H9 (cell line): ENCODE measurements at regions not wholly inside any gene's neighbourhood (a gene's known extent, or its start where the extent isn't known, plus 50 kb on each side); places are given as distances from the start of the nearest gene placed in this dataset.

ENCODE experiments used
- DNase-seq: peaks from one replicate; pipeline ENCODE4 v3.0.0-alpha.2; 2017
- H2AFZ ChIP-seq: one replicate; pipeline ENCODE4 v1.6.1; 2013; ENCODE audit warnings: mild to moderate bottlenecking, low read length, control low read depth, moderate library complexity
- H2AK5ac ChIP-seq: 2 replicates; pipeline ENCODE4 v1.6.1; 2013; ENCODE audit warnings: low read length, control low read depth, mixed read lengths; ENCODE audit not compliant: insufficient read length
- H2BK120ac ChIP-seq: one replicate; pipeline ENCODE4 v1.6.1; 2013; ENCODE audit warnings: low read depth, mild to moderate bottlenecking, low read length, control low read depth, inconsistent platforms; ENCODE audit not compliant: poor library complexity, severe bottlenecking
- H2BK12ac ChIP-seq: 2 replicates; pipeline ENCODE4 v1.6.1; 2013; ENCODE audit warnings: low read length, control low read depth, mixed read lengths, low read depth; ENCODE audit not compliant: insufficient read length
- H2BK15ac ChIP-seq: 2 replicates; pipeline ENCODE4 v1.6.1; 2013; ENCODE audit warnings: low read depth, low read length, control low read depth
- H2BK20ac ChIP-seq: one replicate; pipeline ENCODE4 v1.6.1; 2013; ENCODE audit warnings: low read depth, mild to moderate bottlenecking, low read length, control low read depth, inconsistent platforms; ENCODE audit not compliant: poor library complexity, severe bottlenecking
- H2BK5ac ChIP-seq: 2 replicates; pipeline ENCODE4 v1.6.1; 2013; ENCODE audit warnings: low read length, control low read depth, mixed read lengths; ENCODE audit not compliant: insufficient read length
- H3K14ac ChIP-seq: 2 replicates; pipeline ENCODE4 v1.6.1; 2013; ENCODE audit warnings: low read length, control low read depth; ENCODE audit not compliant: insufficient read depth
- H3K18ac ChIP-seq: 2 replicates; pipeline ENCODE4 v1.6.1; 2013; ENCODE audit warnings: low read depth, mild to moderate bottlenecking, mixed read lengths, low read length, control low read depth; ENCODE audit not compliant: insufficient read length
- H3K23ac ChIP-seq: 2 replicates; pipeline ENCODE4 v1.6.1; 2013; ENCODE audit warnings: low read length, control low read depth, mixed read lengths, low read depth; ENCODE audit not compliant: insufficient read length
- H3K23me2 ChIP-seq: 2 replicates; pipeline ENCODE4 v1.6.1; 2013; ENCODE audit warnings: low read depth, mild to moderate bottlenecking, mixed read lengths, low read length, control low read depth; ENCODE audit not compliant: insufficient read length, poor library complexity, severe bottlenecking
- H3K27ac ChIP-seq: 2 replicates; pipeline ENCODE4 v1.5.1; 2013; ENCODE audit warnings: low read length, control low read depth, mixed read lengths, low read depth; ENCODE audit not compliant: insufficient read length
- H3K27me3 ChIP-seq: 2 replicates; pipeline ENCODE4 v1.6.1; 2013; ENCODE audit warnings: low read length, control low read depth, inconsistent platforms; ENCODE audit not compliant: insufficient read depth
- H3K4ac ChIP-seq: 2 replicates; pipeline ENCODE4 v1.6.1; 2013; ENCODE audit warnings: low read depth, mild to moderate bottlenecking, control low read depth, inconsistent platforms, low read length, moderate library complexity
- H3K4me1 ChIP-seq: 2 replicates; pipeline ENCODE4 v1.6.1; 2013; ENCODE audit warnings: low read length, control low read depth, inconsistent platforms; ENCODE audit not compliant: insufficient read depth
- H3K4me2 ChIP-seq: 2 replicates; pipeline ENCODE4 v1.6.1; 2013; ENCODE audit warnings: low read length, control low read depth, mixed read lengths; ENCODE audit not compliant: insufficient read length, insufficient read depth
- H3K56ac ChIP-seq: 2 replicates; pipeline ENCODE4 v1.6.1; 2013; ENCODE audit warnings: low read depth, mild to moderate bottlenecking, mixed read lengths, low read length, control low read depth; ENCODE audit not compliant: insufficient read length
- H3K79me1 ChIP-seq: 2 replicates; pipeline ENCODE4 v1.6.1; 2013; ENCODE audit warnings: low read depth, mild to moderate bottlenecking, moderate library complexity, low read length, control low read depth, inconsistent platforms; ENCODE audit not compliant: insufficient read depth, poor library complexity, severe bottlenecking
- H3K79me2 ChIP-seq: 2 replicates; pipeline ENCODE4 v1.6.1; 2013; ENCODE audit warnings: low read length, control low read depth, inconsistent platforms; ENCODE audit not compliant: insufficient read depth
- H3K9ac ChIP-seq: 2 replicates; pipeline ENCODE4 v1.6.1; 2013; ENCODE audit warnings: low read length, control low read depth, mixed read lengths; ENCODE audit not compliant: insufficient read length; ENCODE audit errors: extremely low read depth
- H3K9me3 ChIP-seq: one replicate; pipeline ENCODE4 v1.6.1; 2013; ENCODE audit warnings: low read depth, low read length, inconsistent platforms; ENCODE audit not compliant: control insufficient read depth
- H3T11ph ChIP-seq: one replicate; pipeline ENCODE4 v1.6.1; 2013; ENCODE audit warnings: mild to moderate bottlenecking, low read length, control low read depth, inconsistent platforms
- H4K20me1 ChIP-seq: one replicate; pipeline ENCODE4 v1.6.1; 2013; ENCODE audit not compliant: control insufficient read depth, insufficient read length, insufficient read depth
- H4K5ac ChIP-seq: 2 replicates; pipeline ENCODE4 v1.6.1; 2013; ENCODE audit warnings: low read depth, mild to moderate bottlenecking, mixed read lengths, low read length, control low read depth; ENCODE audit not compliant: insufficient read length
- H4K8ac ChIP-seq: replicated peaks from 2 replicates; pipeline ENCODE4 v1.6.1; 2013; ENCODE audit warnings: low read length, control low read depth, mixed read lengths, low read depth; ENCODE audit not compliant: insufficient read length
- H4K91ac ChIP-seq: 2 replicates; pipeline ENCODE4 v1.6.1; 2013; ENCODE audit warnings: low read depth, mild to moderate bottlenecking, moderate library complexity, mixed read lengths, low read length, control low read depth; ENCODE audit not compliant: insufficient read length
- H3K27ac Mint-ChIP-seq, 3 experiments: 2 replicates in 2 of 3; 3 replicates in 1 of 3; pipeline ENCODE4 v1.8.0; 2020 to 2021; ENCODE audit warnings: mixed read lengths in 3 of 3, mild to moderate bottlenecking in 1 of 3, moderate library complexity in 1 of 3
- H3K27me3 Mint-ChIP-seq: 2 replicates; pipeline ENCODE4 v1.8.0; 2021; ENCODE audit warnings: low read depth, mild to moderate bottlenecking, moderate library complexity, mixed read lengths
- H3K36me3 Mint-ChIP-seq, 3 experiments: 2 replicates in 2 of 3; 3 replicates in 1 of 3; pipeline ENCODE4 v1.8.0; 2020 to 2021; ENCODE audit warnings: low read depth in 3 of 3, mixed read lengths in 3 of 3; ENCODE audit not compliant: insufficient read depth in 1 of 3
- H3K4me1 Mint-ChIP-seq, 2 experiments: 2 replicates each; pipeline ENCODE4 v1.8.0; 2020; ENCODE audit warnings: mixed read lengths in 2 of 2
- H3K4me3 Mint-ChIP-seq, 2 experiments: 2 replicates in 1 of 2; 3 replicates in 1 of 2; pipeline ENCODE4 v1.8.0; 2020 to 2021; ENCODE audit warnings: mild to moderate bottlenecking in 2 of 2, mixed read lengths in 2 of 2, moderate library complexity in 1 of 2
- H3K9me3 Mint-ChIP-seq, 2 experiments: 2 replicates in 1 of 2; 3 replicates in 1 of 2; pipeline ENCODE4 v1.8.0; 2020; ENCODE audit warnings: mild to moderate bottlenecking in 2 of 2, mixed read lengths in 2 of 2, moderate library complexity in 1 of 2
- CTCF ChIP-seq: fragments of 200-600 bp; sonication (generic); conservative IDR thresholded peaks from 3 replicates; pipeline ENCODE4 v1.8.0; 2021; ENCODE audit warnings: antibody characterized with exemption, mild to moderate bottlenecking
- WGBS: extraction: QIAGEN DNeasy Blood & Tissue Kit; methylation state at CpG from one replicate; pipeline ENCODE4 v1.1.7; 2013; ENCODE audit warnings: missing lambda C conversion rate, low lambda C conversion rate, mixed read lengths; ENCODE audit not compliant: insufficient read length; ENCODE audit errors: extremely low coverage; 5-methylcytosine and 5-hydroxymethylcytosine counted together

- no peak overlapping the region for H4K5ac ChIP-seq
- H3K56ac ChIP-seq, result no peak overlapping the region
- no peaks in the 10 kb centered on the region for H3K9me3 Mint-ChIP-seq
- TF ChIP-seq CTCF, result no peak
- H4K8ac ChIP-seq, result no peak overlapping the region
- no peak overlapping the region for H3K23ac ChIP-seq
- no peaks in the 10 kb centered on the region for H3K27me3 Mint-ChIP-seq
- no peak overlapping the region for H3T11ph ChIP-seq
- H3K79me2 ChIP-seq, result no peaks in the 10 kb centered on the region
- H3K4me3 Mint-ChIP-seq, result no peak overlapping the region
- H3K27ac Mint-ChIP-seq, result no peak overlapping the region; a peak in 1 of 7 replicates
- H3K4me2 ChIP-seq, result no peak overlapping the region
- no CpG with 5 or more reads among the region's 2 CpGs for WGBS
- H3K9ac ChIP-seq, result no peak overlapping the region
- H4K91ac ChIP-seq, result no peak overlapping the region
- no peaks in the 10 kb centered on the region for H4K20me1 ChIP-seq
- H3K27me3 ChIP-seq, result no peaks in the 10 kb centered on the region
- H3K9me3 ChIP-seq, result no peaks in the 10 kb centered on the region
- H2AFZ ChIP-seq, result no peak overlapping the region
- H3K18ac ChIP-seq, result no peak overlapping the region
- peaks cover 10 to 11% of the 10 kb centered on the region in 2 experiments for H3K4me1 Mint-ChIP-seq
- no peak overlapping the region for H3K27ac ChIP-seq
- H3K79me1 ChIP-seq, result no peaks in the 10 kb centered on the region
- H2BK5ac ChIP-seq, result no peak overlapping the region
- H2AK5ac ChIP-seq, result no peak overlapping the region
- H2BK12ac ChIP-seq, result no peak overlapping the region
- H3K36me3 Mint-ChIP-seq, result no peaks in the 10 kb centered on the region
- no peak overlapping the region for H2BK120ac ChIP-seq
- H3K4ac ChIP-seq, result no peak overlapping the region
- no peak for DNase-seq
- H2BK20ac ChIP-seq, result no peak overlapping the region
- H3K14ac ChIP-seq, result no peak overlapping the region
- no peak overlapping the region for H2BK15ac ChIP-seq
- no peaks in the 10 kb centered on the region for H3K23me2 ChIP-seq
- no peaks in the 10 kb centered on the region for H3K4me1 ChIP-seq
Measured at GRCh38 chr1:189904509-189904908, 573.2 kb downstream of the BRINP3 start.
